Right ventricle myocardium inferior (tissue), 1 donor: ENCODE measurements at regions not wholly inside any gene's neighbourhood (a gene's known extent, or its start where the extent isn't known, plus 50 kb on each side); places are given as distances from the start of the nearest gene placed in this dataset.

Source experiments
- ATAC-seq: fragments of 200-7000 bp; cut with Tn5 transposase; one replicate; pipeline ENCODE4 v1.9.1; 2020; ENCODE audit warnings: mild to moderate bottlenecking, moderate library complexity
- DNase-seq: peaks from one replicate; pipeline ENCODE4 v3.0.0; 2021; ENCODE audit errors: missing footprints
- intact Hi-C: fragments of 100-400 bp; cut with DNase I; formaldehyde crosslinking; loops from one replicate; pipeline ENCODE4 v1.11.0; 2022
- donor health status: DM: no; HTN: yes; CAD: no; lungs with severe emphysema.

GRCh38 chr2:42903821-42904575 is 111.6 kb upstream of the HAAO start:
- ATAC-seq (peak; percentile 75), DNase-seq (peak; percentile 50)
- intact Hi-C loops, result no loop called here

- ATAC-seq (no peak), DNase-seq (peak; percentile 49)
- intact Hi-C loops, result no loop called here
These were observed 110.7 kb upstream of the HAAO start for GRCh38 chr2:42902939-42903709.

GRCh38 chr2:42901076-42901640 is 108.8 kb upstream of the HAAO start:
- intact Hi-C loops, result loop anchor here (2.0 kb wide), 1 partner anchor 16 kb away; no protein-coding TSS in a partner anchor
- DNase-seq, result no peak

GRCh38 chr2:42900289-42900891 is 108.0 kb upstream of the HAAO start:
- intact Hi-C loops, result loop anchor here (2.0 kb wide), 1 partner anchor 16 kb away; no protein-coding TSS in a partner anchor
- DNase-seq (no peak), ATAC-seq (no peak)

More at GRCh38 chr2:42901076-42901640, 108.8 kb upstream of the HAAO start:
- no peak for ATAC-seq

GRCh38 chr2:42897358-42897757 is 105.0 kb upstream of the HAAO start:
- DNase-seq (peak; percentile 41), ATAC-seq (no peak)
- intact Hi-C loops, result no loop called here

- ATAC-seq, result no peak
- intact Hi-C loops, result no loop called here
- DNase-seq, result no peak
These were observed 103.4 kb upstream of the HAAO start for GRCh38 chr2:42895791-42896135.

GRCh38 chr2:42895134-42895790 is 102.9 kb upstream of the HAAO start:
- ATAC-seq (no peak), DNase-seq (no peak)
- intact Hi-C loops, result no loop called here

GRCh38 chr2:42893047-42893758 is 100.8 kb upstream of the HAAO start:
- ATAC-seq (no peak), DNase-seq (peak; percentile 41)
- intact Hi-C loops, result no loop called here

GRCh38 chr2:42890791-42891355 is 98.5 kb upstream of the HAAO start:
- DNase-seq, result no peak
- ATAC-seq, result no peak
- intact Hi-C loops, result no loop called here

GRCh38 chr2:42888321-42889245 is 96.2 kb upstream of the HAAO start:
- DNase-seq, result no peak
- intact Hi-C loops, result no loop called here
- no peak for ATAC-seq

- ATAC-seq, result no peak
These were observed 94.5 kb upstream of the HAAO start for GRCh38 chr2:42886921-42887320.

GRCh38 chr2:42882756-42883155 is 90.4 kb upstream of the HAAO start:
- DNase-seq (no peak), ATAC-seq (no peak)
- intact Hi-C loops, result loop anchor here (1.0 kb wide), 1 partner anchor 36 kb away; no protein-coding TSS in a partner anchor

More at GRCh38 chr2:42886921-42887320, 94.5 kb upstream of the HAAO start:
- intact Hi-C loops, result no loop called here
- DNase-seq, result no peak

GRCh38 chr2:42881732-42882131 is 89.3 kb upstream of the HAAO start:
- no peak for DNase-seq
- no peak for ATAC-seq
- intact Hi-C loops, result loop anchor here (2.0 kb wide), 1 partner anchor 43 kb away; no protein-coding TSS in a partner anchor

- ATAC-seq (no peak), DNase-seq (no peak)
These were observed 88.6 kb upstream of the HAAO start for GRCh38 chr2:42880738-42881690.

GRCh38 chr2:42879913-42880737 is 87.7 kb upstream of the HAAO start:
- ATAC-seq, result peak; percentile 18
- intact Hi-C loops, result loop anchor here (2.0 kb wide), 1 partner anchor 45 kb away; no protein-coding TSS in a partner anchor
- DNase-seq, result no peak

More at GRCh38 chr2:42880738-42881690, 88.6 kb upstream of the HAAO start:
- intact Hi-C loops, result loop anchor here (2.0 kb wide), 1 partner anchor 44 kb away; no protein-coding TSS in a partner anchor
